ENCODE measurements at regions not wholly inside any gene's neighbourhood (a gene's known extent, or its start where the extent isn't known, plus 50 kb on each side); places are given as distances from the start of the nearest gene placed in this dataset.

DNA sequence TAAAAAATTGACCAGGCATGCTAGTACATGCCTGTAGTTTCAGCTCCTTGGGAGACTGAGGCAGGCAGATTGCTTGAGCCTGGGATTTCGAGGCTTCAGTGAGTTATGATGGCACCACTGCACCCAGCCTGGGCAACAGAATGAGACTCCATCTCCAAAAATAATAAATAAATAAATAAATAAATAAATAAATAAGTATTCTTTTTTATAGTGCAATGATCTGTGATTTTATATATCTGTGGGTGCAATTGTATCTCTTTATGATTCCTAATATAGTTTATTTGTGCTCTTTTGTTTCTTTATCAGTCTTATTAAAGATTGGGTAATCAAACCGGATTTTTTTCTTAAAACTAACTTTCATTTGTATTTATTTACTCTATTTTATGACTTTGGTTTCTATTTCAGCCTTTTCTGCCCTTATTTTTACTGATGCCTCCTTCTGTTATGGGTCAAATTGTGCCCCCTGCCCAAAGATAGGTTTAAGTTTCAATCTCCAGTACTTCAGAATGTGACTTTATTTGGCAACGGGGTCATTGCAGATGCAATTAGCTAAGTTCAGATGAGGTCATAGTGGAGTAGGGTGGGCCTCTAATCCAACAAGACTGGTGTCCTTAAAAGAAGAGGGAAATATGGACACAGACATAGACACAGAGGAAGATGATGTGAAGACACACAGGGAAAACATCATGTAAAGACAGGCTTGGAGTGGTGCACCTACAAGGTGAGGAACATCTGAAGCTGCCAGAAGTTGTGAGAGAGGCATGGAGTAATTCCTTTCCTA, 74.9 kb upstream of the CDC42BPA start:
- TF ChIP-seq, protein P1, sequence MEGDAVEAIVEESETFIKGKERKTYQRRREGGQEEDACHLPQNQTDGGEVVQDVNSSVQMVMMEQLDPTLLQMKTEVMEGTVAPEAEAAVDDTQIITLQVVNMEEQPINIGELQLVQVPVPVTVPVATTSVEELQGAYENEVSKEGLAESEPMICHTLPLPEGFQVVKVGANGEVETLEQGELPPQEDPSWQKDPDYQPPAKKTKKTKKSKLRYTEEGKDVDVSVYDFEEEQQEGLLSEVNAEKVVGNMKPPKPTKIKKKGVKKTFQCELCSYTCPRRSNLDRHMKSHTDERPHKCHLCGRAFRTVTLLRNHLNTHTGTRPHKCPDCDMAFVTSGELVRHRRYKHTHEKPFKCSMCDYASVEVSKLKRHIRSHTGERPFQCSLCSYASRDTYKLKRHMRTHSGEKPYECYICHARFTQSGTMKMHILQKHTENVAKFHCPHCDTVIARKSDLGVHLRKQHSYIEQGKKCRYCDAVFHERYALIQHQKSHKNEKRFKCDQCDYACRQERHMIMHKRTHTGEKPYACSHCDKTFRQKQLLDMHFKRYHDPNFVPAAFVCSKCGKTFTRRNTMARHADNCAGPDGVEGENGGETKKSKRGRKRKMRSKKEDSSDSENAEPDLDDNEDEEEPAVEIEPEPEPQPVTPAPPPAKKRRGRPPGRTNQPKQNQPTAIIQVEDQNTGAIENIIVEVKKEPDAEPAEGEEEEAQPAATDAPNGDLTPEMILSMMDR (IDR thresholded peaks at IDR 0.05) = no peak
- TF ChIP-seq POLR2AphosphoS5 (IDR thresholded peaks at IDR 0.05; ENCODE audit: low read depth, low read length) = no peak
- TF ChIP-seq, protein P2, sequence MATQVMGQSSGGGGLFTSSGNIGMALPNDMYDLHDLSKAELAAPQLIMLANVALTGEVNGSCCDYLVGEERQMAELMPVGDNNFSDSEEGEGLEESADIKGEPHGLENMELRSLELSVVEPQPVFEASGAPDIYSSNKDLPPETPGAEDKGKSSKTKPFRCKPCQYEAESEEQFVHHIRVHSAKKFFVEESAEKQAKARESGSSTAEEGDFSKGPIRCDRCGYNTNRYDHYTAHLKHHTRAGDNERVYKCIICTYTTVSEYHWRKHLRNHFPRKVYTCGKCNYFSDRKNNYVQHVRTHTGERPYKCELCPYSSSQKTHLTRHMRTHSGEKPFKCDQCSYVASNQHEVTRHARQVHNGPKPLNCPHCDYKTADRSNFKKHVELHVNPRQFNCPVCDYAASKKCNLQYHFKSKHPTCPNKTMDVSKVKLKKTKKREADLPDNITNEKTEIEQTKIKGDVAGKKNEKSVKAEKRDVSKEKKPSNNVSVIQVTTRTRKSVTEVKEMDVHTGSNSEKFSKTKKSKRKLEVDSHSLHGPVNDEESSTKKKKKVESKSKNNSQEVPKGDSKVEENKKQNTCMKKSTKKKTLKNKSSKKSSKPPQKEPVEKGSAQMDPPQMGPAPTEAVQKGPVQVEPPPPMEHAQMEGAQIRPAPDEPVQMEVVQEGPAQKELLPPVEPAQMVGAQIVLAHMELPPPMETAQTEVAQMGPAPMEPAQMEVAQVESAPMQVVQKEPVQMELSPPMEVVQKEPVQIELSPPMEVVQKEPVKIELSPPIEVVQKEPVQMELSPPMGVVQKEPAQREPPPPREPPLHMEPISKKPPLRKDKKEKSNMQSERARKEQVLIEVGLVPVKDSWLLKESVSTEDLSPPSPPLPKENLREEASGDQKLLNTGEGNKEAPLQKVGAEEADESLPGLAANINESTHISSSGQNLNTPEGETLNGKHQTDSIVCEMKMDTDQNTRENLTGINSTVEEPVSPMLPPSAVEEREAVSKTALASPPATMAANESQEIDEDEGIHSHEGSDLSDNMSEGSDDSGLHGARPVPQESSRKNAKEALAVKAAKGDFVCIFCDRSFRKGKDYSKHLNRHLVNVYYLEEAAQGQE (IDR thresholded peaks at IDR 0.05; ENCODE audit: insufficient read depth in 1 of 2, low read depth in 2 of 2, low read length in 1 of 2) = no peak
- no peak for TF ChIP-seq SIN3A (IDR thresholded peaks at IDR 0.05; ENCODE audit: borderline replicate concordance, insufficient read depth, low read depth, low read length)
- TF ChIP-seq TCF7L2 (IDR thresholded peaks at IDR 0.05; ENCODE audit: low read depth, low read length) = no peak
